ENCODE measurements at regions not wholly inside any gene's neighbourhood (a gene's known extent, or its start where the extent isn't known, plus 50 kb on each side); places are given as distances from the start of the nearest gene placed in this dataset.

DNA sequence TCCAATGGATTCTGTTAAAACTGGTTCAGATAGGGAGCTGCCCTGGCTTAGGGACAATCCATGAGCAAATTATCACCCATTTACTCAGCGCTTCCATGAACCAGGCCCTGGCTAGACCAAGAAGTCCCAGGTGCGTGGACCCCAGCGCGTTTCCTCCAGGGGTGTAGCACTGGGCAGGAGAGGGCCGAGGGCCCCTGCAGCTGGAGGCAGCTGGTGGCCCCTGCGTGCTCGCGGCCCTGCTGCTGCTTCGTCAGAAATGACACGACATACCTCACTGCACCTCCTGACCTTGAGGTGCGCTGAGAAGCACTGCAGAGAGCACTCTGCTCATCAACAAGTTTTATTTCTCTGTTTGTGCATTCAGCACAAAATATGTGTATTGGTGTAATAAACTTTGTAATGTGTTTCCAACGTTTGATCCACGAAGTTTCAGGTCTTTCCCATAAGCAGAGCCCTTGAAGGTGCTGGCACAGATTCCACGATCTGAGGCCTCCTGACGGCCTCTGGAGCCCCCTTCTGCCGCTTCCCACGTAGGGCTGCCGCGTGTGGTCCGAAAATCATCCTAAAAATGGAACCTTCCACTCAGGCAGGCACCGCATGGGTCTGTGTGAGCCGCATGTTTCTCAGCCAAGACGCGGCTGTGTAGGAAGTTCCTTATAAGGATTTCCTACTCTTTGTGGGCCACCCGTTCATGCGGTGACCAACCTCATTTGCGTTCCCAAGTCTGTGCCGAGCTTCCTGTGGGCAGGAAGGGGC, 50.8 kb upstream of the ZCCHC14 start:
- Histone ChIP-seq H3K4me3 (no peak overlapping the region), H3K27ac (no peak overlapping the region), H3K36me3 (no peaks in the 10 kb centered on the region), H3K27me3 (peaks cover 0 to 55% (median 0%) of the 10 kb centered on the region in 4 donors), H3K9me3 (peaks cover 0 to 7% (median 0%) of the 10 kb centered on the region in 3 donors), H3K4me1 (peaks cover 0 to 26% (median 9%) of the 10 kb centered on the region in 3 donors)
- intact Hi-C loops (cut with DNase I): no loop called here
- 40 to 77% methylated on average over 19 to 23 of the region's 28 CpGs for WGBS, 2 donors
- no peak for DNase-seq
- TF ChIP-seq POLR2A (IDR thresholded peaks at IDR 0.05): no peak
- TF ChIP-seq, protein P1, sequence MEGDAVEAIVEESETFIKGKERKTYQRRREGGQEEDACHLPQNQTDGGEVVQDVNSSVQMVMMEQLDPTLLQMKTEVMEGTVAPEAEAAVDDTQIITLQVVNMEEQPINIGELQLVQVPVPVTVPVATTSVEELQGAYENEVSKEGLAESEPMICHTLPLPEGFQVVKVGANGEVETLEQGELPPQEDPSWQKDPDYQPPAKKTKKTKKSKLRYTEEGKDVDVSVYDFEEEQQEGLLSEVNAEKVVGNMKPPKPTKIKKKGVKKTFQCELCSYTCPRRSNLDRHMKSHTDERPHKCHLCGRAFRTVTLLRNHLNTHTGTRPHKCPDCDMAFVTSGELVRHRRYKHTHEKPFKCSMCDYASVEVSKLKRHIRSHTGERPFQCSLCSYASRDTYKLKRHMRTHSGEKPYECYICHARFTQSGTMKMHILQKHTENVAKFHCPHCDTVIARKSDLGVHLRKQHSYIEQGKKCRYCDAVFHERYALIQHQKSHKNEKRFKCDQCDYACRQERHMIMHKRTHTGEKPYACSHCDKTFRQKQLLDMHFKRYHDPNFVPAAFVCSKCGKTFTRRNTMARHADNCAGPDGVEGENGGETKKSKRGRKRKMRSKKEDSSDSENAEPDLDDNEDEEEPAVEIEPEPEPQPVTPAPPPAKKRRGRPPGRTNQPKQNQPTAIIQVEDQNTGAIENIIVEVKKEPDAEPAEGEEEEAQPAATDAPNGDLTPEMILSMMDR (IDR thresholded peaks at IDR 0.05): no peak

DNA sequence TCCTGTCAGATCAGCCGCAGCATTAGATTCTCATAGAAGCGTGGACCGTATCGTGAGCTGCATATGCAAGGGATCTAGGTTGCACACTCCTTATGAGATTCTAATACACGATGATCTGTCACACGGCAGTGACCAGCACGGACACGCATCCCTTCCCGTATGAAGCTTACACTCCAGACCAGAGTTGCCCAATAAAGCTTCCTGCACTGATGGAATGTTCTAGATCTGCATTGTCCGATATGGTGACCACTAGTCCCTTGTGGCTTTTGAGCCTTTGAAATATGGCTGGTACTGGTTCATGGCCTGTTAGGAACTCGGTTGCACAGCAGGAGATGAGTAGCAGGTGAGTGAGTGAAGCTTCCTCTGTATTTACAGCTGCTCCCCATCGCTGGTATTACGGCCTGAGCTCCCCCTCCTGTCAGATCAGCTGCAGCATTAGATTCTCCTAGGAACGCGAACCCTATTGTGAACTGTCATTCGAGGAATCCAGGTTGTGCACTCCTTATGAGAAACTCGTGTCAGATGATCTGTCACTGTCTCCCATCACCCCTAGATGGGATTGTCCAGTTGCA, 49.8 kb upstream of the ZCCHC14 start:
- Histone ChIP-seq H3K4me3 (no peak overlapping the region), H3K9me3 (peaks cover 0 to 7% (median 0%) of the 10 kb centered on the region in 3 donors), H3K4me1 (peaks cover 0 to 26% (median 9%) of the 10 kb centered on the region in 3 donors), H3K27ac (no peak overlapping the region), H3K36me3 (no peaks in the 10 kb centered on the region), H3K27me3 (peaks cover 0 to 65% (median 0%) of the 10 kb centered on the region in 4 donors)
- WGBS, 2 donors: 72% methylated on average over 15 to 16 of the region's 17 CpGs
- intact Hi-C loops (cut with DNase I): no loop called here
- no peak for TF ChIP-seq POLR2A (IDR thresholded peaks at IDR 0.05)
- TF ChIP-seq, protein P1 (IDR thresholded peaks at IDR 0.05): no peak
- DNase-seq: no peak

All from esophagus squamous epithelium (tissue), 5 donors.